C4-2B (cell line): ENCODE measurements at regions not wholly inside any gene's neighbourhood (a gene's known extent, or its start where the extent isn't known, plus 50 kb on each side); places are given as distances from the start of the nearest gene placed in this dataset.

Experiments
- H3K27ac ChIP-seq: fragments of 450-650 bp; 2 replicates; pipeline ENCODE4 v1.5.1; 2017
- CTCF ChIP-seq: fragments of 450-650 bp; conservative IDR thresholded peaks from 2 replicates; pipeline ENCODE4 v1.5.1; 2017; ENCODE audit warnings: mild to moderate bottlenecking
- ZFX ChIP-seq: fragments of 450-650 bp; IDR thresholded peaks from 2 replicates; pipeline ENCODE4 v1.6.1; 2017

- no peak for TF ChIP-seq CTCF
- H3K27ac ChIP-seq = no peak overlapping the region
Observed at GRCh38 chr7:8809320-8809719, 375.9 kb downstream of the NXPH1 start.

- TF ChIP-seq CTCF = no peak
- no peak overlapping the region for H3K27ac ChIP-seq
Observed at GRCh38 chr7:8817448-8818036, 384.1 kb downstream of the NXPH1 start.

- no peak for TF ChIP-seq ZFX
- no peak; the same call in 1 of the 2 replicates for TF ChIP-seq CTCF
- H3K27ac ChIP-seq = no peak overlapping the region
Observed at GRCh38 chr7:8818406-8818805, 385.0 kb downstream of the NXPH1 start.

- TF ChIP-seq CTCF = no peak
- TF ChIP-seq ZFX = no peak
- no peak overlapping the region for H3K27ac ChIP-seq
Observed at GRCh38 chr7:8822595-8822994, 389.2 kb downstream of the NXPH1 start.

- H3K27ac ChIP-seq = no peak overlapping the region
- TF ChIP-seq CTCF = peak; percentile 48
- no peak for TF ChIP-seq ZFX
Observed at GRCh38 chr7:8823486-8823885, 390.1 kb downstream of the NXPH1 start.

- no peak for TF ChIP-seq ZFX
- TF ChIP-seq CTCF = no peak
- H3K27ac ChIP-seq = no peak overlapping the region
Observed at GRCh38 chr7:8827329-8827728, 393.9 kb downstream of the NXPH1 start.

- TF ChIP-seq CTCF (no peak), ZFX (no peak)
- no peak overlapping the region for H3K27ac ChIP-seq
Observed at GRCh38 chr7:8829100-8829499, 395.7 kb downstream of the NXPH1 start.
